IMR-90 (cell line): ENCODE measurements at regions not wholly inside any gene's neighbourhood (a gene's known extent, or its start where the extent isn't known, plus 50 kb on each side); places are given as distances from the start of the nearest gene placed in this dataset.

ENCODE experiments used
- ATAC-seq: fragments of 200-7000 bp; cut with Tn5 transposase; 2 replicates; pipeline ENCODE4 v1.9.1; 2020; ENCODE audit warnings: low read depth, mild to moderate bottlenecking, moderate library complexity
- BruUV-seq: library from RNA; stranded (reverse); fragments of 400-500 nt; replicated peaks from 2 replicates; lab custom pipeline; 2021; lab: Mats Ljungman, UMichigan
- CTCF ChIA-PET: fragments of 300-600 bp; formaldehyde crosslinking; extraction: SDS; loops from one replicate; lab custom pipeline; 2021; ENCODE audit warnings: antibody characterized with exemption; lab: Yijun Ruan, JAX
- POLR2A ChIA-PET: fragments of 300-600 bp; sonication (Branson Sonifier 250); formaldehyde crosslinking; loops from one replicate; lab custom pipeline; 2022; ENCODE audit warnings: antibody characterized with exemption; ENCODE audit not compliant: unreplicated experiment; lab: Charles Lee
- DNase-seq: peaks from one replicate; pipeline ENCODE4 v3.0.0; 2013
- H2AFZ ChIP-seq: replicated peaks from 2 replicates; pipeline ENCODE3; 2013; ENCODE audit warnings: low read length, mild to moderate bottlenecking; ENCODE audit not compliant: poor library complexity
- H2AK5ac ChIP-seq: 2 replicates; pipeline ENCODE4 v1.6.1; 2013; ENCODE audit warnings: low read depth, low read length, inconsistent platforms
- H2AK9ac ChIP-seq: replicated peaks from 2 replicates; pipeline ENCODE3; 2013; ENCODE audit warnings: mild to moderate bottlenecking, low read depth, low read length, moderate library complexity; ENCODE audit not compliant: poor library complexity
- H2BK120ac ChIP-seq: 2 replicates; pipeline ENCODE4 v1.6.1; 2013; ENCODE audit warnings: low read depth, low read length, inconsistent platforms
- H2BK15ac ChIP-seq: 3 replicates; pipeline ENCODE4 v1.6.1; 2013; ENCODE audit warnings: low read depth, low read length, inconsistent platforms
- H2BK20ac ChIP-seq: 2 replicates; pipeline ENCODE4 v1.6.1; 2013; ENCODE audit warnings: low read depth, mild to moderate bottlenecking, inconsistent platforms, low read length, moderate library complexity
- H2BK5ac ChIP-seq: 2 replicates; pipeline ENCODE4 v1.6.1; 2013; ENCODE audit warnings: mild to moderate bottlenecking, low read depth, low read length, inconsistent platforms; ENCODE audit not compliant: poor library complexity, severe bottlenecking
- H3K14ac ChIP-seq: replicated peaks from 2 replicates; pipeline ENCODE4 v1.6.1; 2013; ENCODE audit warnings: low read depth, low read length, inconsistent platforms
- H3K18ac ChIP-seq: 2 replicates; pipeline ENCODE4 v1.6.1; 2013; ENCODE audit warnings: low read depth, low read length, control low read depth
- H3K23ac ChIP-seq: 2 replicates; pipeline ENCODE4 v1.6.1; 2013; ENCODE audit warnings: low read depth, low read length, inconsistent platforms
- H3K27ac ChIP-seq: 2 replicates; pipeline ENCODE4 v1.5.1; 2013; ENCODE audit warnings: mild to moderate bottlenecking, control low read depth, low read length; ENCODE audit not compliant: insufficient read depth
- H3K27me3 ChIP-seq: 2 replicates; pipeline ENCODE4 v1.6.1; 2013; ENCODE audit warnings: low read length; ENCODE audit not compliant: control insufficient read depth, insufficient read depth
- H3K36me3 ChIP-seq: 2 replicates; pipeline ENCODE4 v1.6.1; 2013; ENCODE audit warnings: low read length, mixed read lengths; ENCODE audit not compliant: control insufficient read depth, insufficient read depth
- H3K4ac ChIP-seq: 2 replicates; pipeline ENCODE4 v1.6.1; 2013; ENCODE audit warnings: low read depth, low read length, inconsistent platforms
- H3K4me1 ChIP-seq: 2 replicates; pipeline ENCODE4 v1.6.1; 2013; ENCODE audit warnings: low read length, mixed read lengths; ENCODE audit not compliant: control insufficient read depth, insufficient read depth
- H3K4me2 ChIP-seq: 2 replicates; pipeline ENCODE4 v1.6.1; 2013; ENCODE audit warnings: low read depth, mild to moderate bottlenecking, control low read depth, low read length, moderate library complexity
- H3K4me3 ChIP-seq: 2 replicates; pipeline ENCODE4 v1.5.1; 2013; ENCODE audit warnings: low read depth, mild to moderate bottlenecking, control low read depth, low read length, moderate library complexity; ENCODE audit not compliant: insufficient read depth
- H3K56ac ChIP-seq: 2 replicates; pipeline ENCODE4 v1.6.1; 2013; ENCODE audit warnings: low read length, inconsistent platforms; ENCODE audit not compliant: insufficient read depth; ENCODE audit errors: extremely low read depth
- H3K79me1 ChIP-seq, 2 experiments: 2 replicates each; pipeline ENCODE4 v1.6.1; 2013; ENCODE audit warnings: low read length in 2 of 2, inconsistent platforms in 1 of 2, low read depth in 1 of 2
- H3K9ac ChIP-seq: 2 replicates; pipeline ENCODE4 v1.6.1; 2013; ENCODE audit warnings: low read depth, low read length, control low read depth
- H3K9me1 ChIP-seq: 2 replicates; pipeline ENCODE4 v1.6.1; 2013; ENCODE audit warnings: low read length, inconsistent platforms; ENCODE audit not compliant: insufficient read depth
- H3K9me3 ChIP-seq: 2 replicates; pipeline ENCODE4 v1.6.1; 2013; ENCODE audit warnings: low read length; ENCODE audit not compliant: control insufficient read depth, insufficient read depth
- H4K20me1 ChIP-seq: 2 replicates; pipeline ENCODE4 v1.6.1; 2013; ENCODE audit warnings: low read length, inconsistent platforms; ENCODE audit not compliant: insufficient read depth
- H4K5ac ChIP-seq: 2 replicates; pipeline ENCODE4 v1.6.1; 2013; ENCODE audit warnings: mild to moderate bottlenecking, low read depth, low read length, control low read depth
- H4K8ac ChIP-seq, 2 experiments: 2 replicates each; pipeline ENCODE4 v1.6.1; 2013; ENCODE audit warnings: low read depth in 2 of 2, low read length in 2 of 2, control low read depth in 1 of 2, inconsistent platforms in 1 of 2
- H4K91ac ChIP-seq: 2 replicates; pipeline ENCODE4 v1.6.1; 2013; ENCODE audit warnings: low read depth, low read length, inconsistent platforms; ENCODE audit not compliant: insufficient read depth
- BHLHE40 ChIP-seq: fragments of 150-350 bp; IDR thresholded peaks from 2 replicates; pipeline ENCODE4 v1.6.1; 2016; ENCODE audit warnings: mild to moderate bottlenecking, low read depth, low read length
- CEBPB ChIP-seq: IDR thresholded peaks from 2 replicates; pipeline ENCODE4 v1.6.1; 2012; ENCODE audit warnings: low read depth, low read length, improper control_type of control experiment
- CHD1 ChIP-seq: IDR thresholded peaks from 2 replicates; pipeline ENCODE4 v1.6.1; 2012; ENCODE audit warnings: low read depth, low read length, improper control_type of control experiment
- CTCF ChIP-seq: conservative IDR thresholded peaks from 2 replicates; pipeline ENCODE4 v1.5.1; 2012; ENCODE audit warnings: mild to moderate bottlenecking, low read depth, low read length, improper control_type of control experiment
- ELK1 ChIP-seq: fragments of 150-350 bp; IDR thresholded peaks from 2 replicates; pipeline ENCODE4 v1.6.1; 2016; ENCODE audit warnings: low read depth, mild to moderate bottlenecking, low read length, moderate library complexity, borderline replicate concordance
- FOS ChIP-seq: fragments of 150-350 bp; IDR thresholded peaks from 2 replicates; pipeline ENCODE4 v1.6.1; 2016; ENCODE audit warnings: low read depth, low read length
- MAFK ChIP-seq: IDR thresholded peaks from 2 replicates; pipeline ENCODE4 v1.6.1; 2012; ENCODE audit warnings: low read depth, low read length, improper control_type of control experiment
- MAZ ChIP-seq: IDR thresholded peaks from 2 replicates; pipeline ENCODE4 v1.6.1; 2012; ENCODE audit warnings: low read depth, mild to moderate bottlenecking, low read length, improper control_type of control experiment, moderate library complexity, borderline replicate concordance
- MXI1 ChIP-seq: IDR thresholded peaks from 2 replicates; pipeline ENCODE4 v1.6.1; 2012; ENCODE audit warnings: low read depth, mild to moderate bottlenecking, low read length, moderate library complexity, borderline replicate concordance
- NFE2L2 ChIP-seq: fragments of 150-350 bp; IDR thresholded peaks from 2 replicates; pipeline ENCODE4 v1.6.1; 2016; ENCODE audit warnings: low read depth, mild to moderate bottlenecking, low read length
- POLR2A ChIP-seq: IDR thresholded peaks from 2 replicates; pipeline ENCODE4 v1.6.1; 2012; ENCODE audit warnings: mild to moderate bottlenecking, low read depth, low read length
- RAD21 ChIP-seq: IDR thresholded peaks from 2 replicates; pipeline ENCODE4 v1.6.1; 2012; ENCODE audit warnings: low read length, improper control_type of control experiment
- RCOR1 ChIP-seq: IDR thresholded peaks from 2 replicates; pipeline ENCODE4 v1.6.1; 2012; ENCODE audit warnings: mild to moderate bottlenecking, low read length, improper control_type of control experiment; ENCODE audit not compliant: insufficient replicate concordance
- RFX5 ChIP-seq: IDR thresholded peaks from 2 replicates; pipeline ENCODE4 v1.8.0; 2012; ENCODE audit warnings: low read depth, mild to moderate bottlenecking, low read length, moderate library complexity
- SMC3 ChIP-seq: fragments of 150-350 bp; IDR thresholded peaks from 2 replicates; pipeline ENCODE4 v1.6.1; 2016; ENCODE audit warnings: low read depth, mild to moderate bottlenecking, antibody characterized with exemption, low read length, moderate library complexity
- USF2 ChIP-seq: fragments of 150-350 bp; IDR thresholded peaks from 2 replicates; pipeline ENCODE4 v1.6.1; 2017; ENCODE audit warnings: mild to moderate bottlenecking, antibody characterized with exemption, low read length, low read depth
- WGBS, 2 experiments: methylation state at CpG; one replicate each; pipeline versions ENCODE4 v1.1.5 to v1.1.7; 2013; ENCODE audit warnings: missing lambda C conversion rate in 2 of 2; ENCODE audit not compliant: insufficient read length in 1 of 2; ENCODE audit errors: extremely low coverage in 2 of 2; 5-methylcytosine and 5-hydroxymethylcytosine counted together
- dilution Hi-C: fragments of 300-500 bp; cut with HindIII; formaldehyde crosslinking; loops from one replicate; pipeline ENCODE4 v1.14.3; 2018; ENCODE audit warnings: low sequenced_read_pairs; ENCODE audit not compliant: unreplicated experiment
- in situ Hi-C: fragments of 300-500 bp; cut with MboI; formaldehyde crosslinking; loops from 3 replicates; pipeline ENCODE4 v1.14.3; 2019; ENCODE audit warnings: low sequenced_read_pairs, inconsistent platforms, mixed read lengths
- intact Hi-C: fragments of 100-400 bp; cut with micrococcal nuclease; formaldehyde crosslinking; loops from 2 replicates; pipeline ENCODE4 v1.10.0; 2022

- WGBS, 2 experiments: no CpG with 5 or more reads among the region's 5 CpGs
- CTCF ChIA-PET: no interaction called here
- Histone ChIP-seq H3K4me1 (no peaks in the 10 kb centered on the region), H3K23ac (no peak overlapping the region), H4K91ac (no peak overlapping the region), H2BK5ac (no peak overlapping the region), H2BK20ac (no peak overlapping the region), H3K36me3 (no peaks in the 10 kb centered on the region), H3K56ac (no peak overlapping the region), H3K9me3 (peaks cover 5% of the 10 kb centered on the region; the same call in 1 of the 2 replicates), H2AFZ (no peak overlapping the region), H3K14ac (no peak overlapping the region), H2AK9ac (no peak overlapping the region), H3K79me1 (no peaks in the 10 kb centered on the region), H3K4me2 (no peak overlapping the region), H3K18ac (no peak overlapping the region), H3K9me1 (no peaks in the 10 kb centered on the region), H4K8ac (no peak overlapping the region), H3K9ac (no peak overlapping the region), H3K27ac (no peak overlapping the region), H2BK15ac (no peak overlapping the region), H3K4me3 (no peak overlapping the region), H4K5ac (no peak overlapping the region), H2AK5ac (no peak overlapping the region), H3K4ac (no peak overlapping the region), H4K20me1 (no peaks in the 10 kb centered on the region), H2BK120ac (no peak overlapping the region), H3K27me3 (no peaks in the 10 kb centered on the region)
- dilution Hi-C loops: no loop called here
- POLR2A ChIA-PET: no interaction called here
- in situ Hi-C loops: no loop called here
- DNase-seq: no peak
- intact Hi-C loops: no loop called here
- no peak for ATAC-seq
- no TSS peak for BruUV-seq
- TF ChIP-seq SMC3 (no peak), ELK1 (no peak), NFE2L2 (no peak), CEBPB (no peak), MAZ (no peak), MAFK (no peak), RFX5 (no peak), MXI1 (no peak), USF2 (no peak), CHD1 (no peak), RAD21 (no peak), POLR2A (no peak), RCOR1 (no peak), CTCF (no peak), FOS (no peak), BHLHE40 (no peak)
Observed at GRCh38 chr5:27502236-27502635, 463.9 kb upstream of the CDH9 start.
